CD4-positive, alpha-beta T cell treated with Interferon alpha-2 for 1 hour (primary cell): ENCODE measurements at regions not wholly inside any gene's neighbourhood (a gene's known extent, or its start where the extent isn't known, plus 50 kb on each side); places are given as distances from the start of the nearest gene placed in this dataset.
A peak's percentile ranks its signal among the peaks of the same experiment; 100 is the strongest.
"Not testable (repeated sequence)": the region's sequence is repeated elsewhere in the genome, so short reads cannot be mapped to it uniquely, and the experiment has no call there.

Experiments
- DNase-seq, 2 donors: peaks; one replicate each; pipeline ENCODE4 v3.0.0-alpha.2; 2020 to 2022

DNA sequence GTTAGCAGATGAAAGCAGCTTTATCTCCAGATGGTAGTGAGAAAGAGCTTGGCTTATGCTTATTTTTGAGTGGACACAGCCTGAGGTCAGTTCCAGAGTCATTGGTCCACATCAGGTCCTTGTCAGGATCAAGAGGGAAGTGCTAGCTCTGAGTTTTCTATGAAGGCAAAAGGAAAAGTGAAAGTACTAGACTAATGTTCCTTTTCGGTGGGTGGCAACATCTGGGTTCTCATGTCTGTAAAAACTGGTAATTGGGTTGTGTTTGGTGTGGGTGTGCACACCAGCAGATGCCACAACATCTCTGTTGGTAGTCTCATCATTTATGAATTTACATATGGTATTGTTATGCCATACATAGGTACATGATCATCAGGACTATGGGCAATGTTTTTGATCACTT is 210.5 kb downstream of the PWWP3B start:
- DNase-seq = peak in 1 of 2 donors; percentile 3

DNA sequence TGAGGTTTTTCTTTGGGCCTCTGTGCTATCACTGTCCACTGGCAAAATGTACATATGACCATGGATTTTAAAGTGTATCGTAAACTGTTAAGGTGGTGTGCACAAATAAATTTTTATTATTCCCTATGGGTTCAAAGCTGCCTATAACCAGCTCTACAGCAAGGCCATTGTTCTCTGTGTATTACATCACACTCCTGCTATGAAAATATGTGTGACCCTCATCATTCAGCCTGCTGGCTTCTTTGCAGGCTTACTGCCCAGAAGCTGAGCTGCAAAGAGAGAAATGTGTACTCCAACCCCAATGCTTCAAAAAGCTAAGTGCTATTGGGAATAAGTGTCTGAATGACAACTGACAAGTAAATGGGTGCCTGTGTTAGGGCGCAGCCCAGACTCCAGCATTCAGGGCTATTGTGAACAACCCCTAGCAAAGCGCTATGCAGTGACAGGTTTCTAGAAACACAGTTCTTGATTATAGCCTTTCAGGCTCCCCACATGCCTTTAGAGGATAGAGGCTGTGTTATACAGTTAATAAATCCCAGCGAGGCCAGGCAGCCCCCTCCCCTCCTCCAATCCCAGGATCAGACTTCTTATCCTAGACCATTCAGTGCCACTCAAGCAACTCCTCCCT is 220.4 kb upstream of the RADX start:
- DNase-seq = no peak

DNA sequence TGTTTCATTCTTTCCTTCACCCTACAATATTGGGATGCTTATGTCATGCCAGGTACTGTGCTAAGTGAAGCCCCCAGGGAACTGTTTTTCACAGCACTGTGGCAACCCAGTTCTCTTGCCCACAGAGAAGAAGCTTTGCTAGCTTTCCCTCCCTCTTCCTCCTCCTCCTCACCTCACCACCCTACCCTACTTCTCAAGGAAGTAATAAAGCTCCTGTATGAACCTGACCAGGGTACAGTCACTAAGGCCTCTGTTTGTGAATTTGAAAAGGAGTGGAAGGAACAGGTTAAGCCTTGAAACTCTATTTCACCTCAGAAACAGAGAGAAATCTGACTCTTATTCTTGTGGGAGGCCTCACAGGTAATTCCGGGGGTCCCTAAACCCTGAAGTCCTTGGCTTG is 219.4 kb upstream of the RADX start:
- no peak for DNase-seq

DNA sequence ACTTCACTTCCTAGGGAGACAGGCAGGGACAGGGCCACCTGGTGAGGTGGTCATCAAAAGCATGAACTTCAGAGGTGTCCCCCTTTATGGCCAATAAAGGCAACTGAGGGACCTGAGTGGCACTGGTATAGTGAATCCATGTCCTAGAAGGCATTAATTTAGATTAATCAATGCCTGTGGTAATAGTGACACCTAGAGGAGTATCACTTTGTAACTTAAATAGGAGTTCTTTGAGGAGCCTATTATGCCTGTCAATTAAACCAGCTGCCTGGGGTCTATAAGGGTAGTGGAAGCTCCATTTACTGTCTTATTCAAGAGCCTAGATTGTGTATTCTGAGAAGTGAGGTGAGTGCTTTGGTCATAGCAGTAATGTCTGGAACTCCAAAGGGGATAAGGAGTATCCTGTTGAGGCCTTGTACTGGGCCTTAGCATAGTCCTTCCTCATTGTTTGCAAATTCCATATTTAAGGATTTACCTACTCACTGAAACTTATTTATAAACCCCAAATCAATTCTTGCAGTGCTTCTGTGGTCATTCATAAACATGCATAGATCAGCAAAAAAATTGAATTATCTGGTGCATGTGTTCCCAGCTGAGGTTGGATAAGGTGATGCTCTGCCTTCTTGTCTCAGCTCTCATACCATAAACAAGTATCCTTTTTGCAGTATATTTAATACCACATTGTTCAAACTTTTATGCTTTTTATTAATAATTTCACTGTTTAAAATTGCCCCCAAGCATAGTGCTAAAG is 213.8 kb upstream of the RADX start:
- DNase-seq = no peak

DNA sequence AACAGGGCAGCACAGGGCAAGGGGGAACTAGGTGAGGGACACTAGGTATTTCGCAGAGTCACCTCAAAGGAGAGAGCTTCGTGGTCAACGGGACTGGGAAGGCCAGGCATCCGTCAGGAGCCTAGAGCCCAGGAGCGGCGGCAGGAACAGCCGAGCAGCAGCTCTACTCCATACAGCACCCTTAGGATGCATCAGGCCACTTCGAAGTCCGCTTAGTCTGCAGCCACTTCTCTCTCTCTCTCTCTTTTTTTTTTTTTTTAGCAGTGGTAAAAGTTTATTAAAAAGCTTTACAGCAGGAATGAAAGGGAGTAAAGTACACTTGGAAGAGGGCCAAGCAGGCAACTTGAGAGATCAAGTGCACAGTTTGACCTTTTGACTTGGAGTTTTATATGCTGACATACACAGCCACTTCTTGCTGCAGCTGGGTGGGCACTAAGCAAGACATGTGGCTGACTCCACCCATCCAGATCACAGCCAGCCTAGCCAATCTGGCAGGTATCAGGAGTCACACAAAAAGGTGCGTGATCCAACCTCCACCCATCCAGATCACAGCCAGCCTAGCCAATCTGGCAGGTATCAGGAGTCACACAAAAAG is 209.7 kb upstream of the RADX start:
- DNase-seq = no peak

DNA sequence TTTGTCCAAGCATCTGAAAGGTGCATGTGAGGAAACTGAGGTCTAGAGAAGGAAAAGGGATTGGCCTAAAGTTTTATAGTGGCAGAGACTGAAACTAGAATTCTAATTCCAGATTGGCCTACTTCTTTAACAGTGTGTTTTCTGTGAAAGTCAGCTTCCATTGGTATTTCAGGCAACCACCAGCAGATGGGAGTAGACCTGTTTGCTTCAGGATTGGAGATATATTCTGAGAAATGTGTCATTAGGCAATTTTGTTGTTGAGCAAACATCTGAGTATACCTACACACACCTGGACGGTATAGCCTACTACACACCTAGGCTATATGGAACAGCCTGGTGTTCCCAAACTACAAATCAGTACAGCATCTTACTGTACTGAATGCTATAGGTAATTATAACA is 207.3 kb upstream of the RADX start:
- DNase-seq = no peak

DNA sequence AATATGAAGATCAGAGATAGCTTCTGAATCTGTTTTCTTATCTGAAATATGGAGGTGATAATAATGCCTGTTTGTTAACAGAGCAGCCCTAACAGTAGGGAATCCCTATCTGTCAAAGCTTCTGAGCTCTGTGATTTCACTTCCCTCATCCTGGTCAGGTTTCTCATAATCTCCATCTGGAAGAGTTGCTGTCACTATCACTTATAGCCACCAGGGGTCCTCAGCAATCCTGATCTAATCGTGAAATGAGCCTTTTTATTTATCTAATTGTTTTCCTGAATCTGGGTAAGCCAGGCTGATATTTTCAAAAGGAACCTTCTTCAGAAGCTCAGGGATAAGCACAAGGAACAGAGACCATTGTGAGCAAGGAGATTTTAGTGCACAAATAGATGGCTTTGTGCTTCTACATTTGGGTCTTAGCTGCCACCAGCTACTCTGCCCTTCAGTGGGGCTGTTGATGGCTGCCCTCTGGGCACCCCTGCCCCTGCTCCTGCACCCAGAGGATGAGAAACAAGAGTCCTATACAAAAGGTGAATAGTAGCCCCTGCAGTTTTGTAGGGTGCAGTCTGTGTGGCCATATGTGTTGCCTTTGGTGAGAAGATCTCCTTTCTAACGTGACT is 196.4 kb upstream of the RADX start:
- DNase-seq = peak in 1 of 2 donors; percentile 21

DNA sequence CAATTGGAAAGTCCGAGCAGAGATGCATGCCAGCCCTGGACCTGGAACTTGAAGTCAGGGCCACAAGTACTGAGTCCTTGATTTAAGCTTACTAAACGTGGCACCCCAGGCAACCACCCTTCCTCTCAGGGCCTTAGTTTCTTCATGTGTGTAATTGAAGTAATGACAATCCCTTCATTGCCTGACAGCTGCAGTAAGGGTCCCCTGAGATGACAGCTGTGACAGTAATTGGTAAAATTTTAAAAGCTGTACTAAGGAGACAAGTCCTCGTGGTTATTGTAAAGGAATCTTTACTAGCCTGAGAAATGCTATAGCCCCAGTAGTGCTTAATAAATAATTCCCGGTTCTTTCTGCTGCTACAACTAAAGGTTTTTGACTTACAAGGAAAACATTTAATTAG is 175.1 kb upstream of the RADX start:
- DNase-seq = no peak

DNA sequence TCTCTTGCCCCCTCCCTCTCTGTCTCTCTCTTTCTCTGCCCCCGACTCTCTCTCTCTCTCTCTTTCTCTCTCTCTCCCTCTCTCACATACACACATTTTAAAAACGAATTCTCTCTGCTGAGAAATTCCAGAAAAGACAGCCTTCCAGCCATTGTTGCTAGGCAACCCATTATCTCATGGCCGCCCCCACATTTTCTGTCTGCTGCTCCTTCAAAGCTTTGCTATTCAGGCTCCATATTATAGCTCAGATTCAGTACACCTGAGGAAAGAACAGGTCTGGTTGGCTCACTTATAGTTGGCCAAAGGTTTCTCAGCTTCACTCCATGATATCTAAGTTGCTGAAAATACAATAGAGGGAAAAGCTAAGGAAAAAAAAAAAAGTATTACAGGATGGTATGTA is 174.4 kb upstream of the RADX start:
- DNase-seq = no peak

DNA sequence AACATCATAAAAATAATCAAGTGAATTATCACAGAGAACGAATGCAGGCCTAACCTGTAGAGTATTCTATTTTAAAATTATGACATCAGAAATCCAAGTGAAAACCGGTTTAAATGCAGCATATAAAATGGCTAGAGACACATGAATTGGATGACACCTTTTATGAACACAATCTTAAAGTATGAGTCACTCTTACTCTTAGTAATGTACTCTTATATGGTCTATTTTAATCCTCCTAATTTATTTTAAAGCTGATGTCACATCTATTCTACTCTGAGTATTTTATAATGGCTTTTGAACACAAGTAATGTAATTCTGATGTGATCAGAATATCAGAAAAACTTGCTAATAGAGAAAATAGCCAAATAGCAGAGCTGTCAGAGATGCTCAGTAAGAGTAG is 161.4 kb upstream of the RADX start:
- DNase-seq = no peak

DNA sequence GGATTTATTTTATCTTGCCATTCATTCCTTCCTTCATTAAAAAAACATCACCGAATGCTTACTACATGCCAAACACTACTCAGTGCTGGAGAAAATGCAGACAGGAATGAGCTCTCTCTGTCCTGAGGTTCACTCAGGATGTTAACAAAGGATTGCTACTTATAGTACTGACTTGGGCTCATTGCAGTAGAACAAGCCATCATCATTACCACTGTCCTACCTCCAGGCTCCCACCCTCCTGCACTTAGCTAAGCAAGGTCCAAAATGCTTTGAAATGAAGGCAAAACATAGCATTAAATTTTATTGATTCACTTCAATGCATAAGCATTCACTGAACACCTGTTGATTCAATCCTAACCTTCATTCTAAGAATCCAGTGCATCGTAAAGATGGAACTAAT is 159.8 kb upstream of the RADX start:
- DNase-seq = no peak

DNA sequence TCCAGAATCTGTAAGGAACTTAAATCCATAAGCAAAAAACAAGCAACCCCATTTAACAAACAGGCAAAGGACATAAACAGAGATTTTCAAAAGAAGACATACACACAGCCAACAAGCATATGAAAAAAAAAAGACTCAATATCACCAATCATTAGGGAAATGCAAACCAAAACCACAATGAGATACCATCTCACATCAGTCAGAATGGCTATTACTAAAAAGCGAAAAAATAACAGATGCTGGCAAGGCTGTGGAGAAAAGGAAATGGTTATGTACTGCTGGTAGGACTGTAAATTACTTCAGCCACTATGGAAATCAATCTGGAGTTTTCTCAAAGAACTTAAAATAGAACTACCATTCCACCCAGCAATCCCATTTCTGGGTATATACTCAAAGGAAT is 156.8 kb upstream of the RADX start:
- DNase-seq = no peak

DNA sequence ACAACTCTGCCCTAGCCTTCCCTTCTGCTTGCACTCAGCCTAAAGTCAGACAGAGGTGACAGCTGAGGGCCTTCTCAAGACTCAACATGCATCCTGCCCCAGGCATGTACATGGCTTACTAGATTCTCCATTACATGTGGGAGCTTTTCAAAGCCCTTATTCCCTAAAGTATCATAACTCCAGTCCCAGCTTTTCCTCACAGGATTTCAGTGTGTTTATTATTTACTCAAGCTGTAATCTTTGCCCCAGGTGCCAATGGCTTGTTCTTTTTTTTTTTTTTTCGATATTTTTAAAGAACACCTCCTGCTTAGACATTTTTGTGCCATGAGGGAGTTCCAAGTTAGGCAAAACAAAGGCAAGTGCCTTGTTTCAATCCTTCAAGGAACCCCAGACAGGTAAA is 154.0 kb upstream of the RADX start:
- DNase-seq = no peak

DNA sequence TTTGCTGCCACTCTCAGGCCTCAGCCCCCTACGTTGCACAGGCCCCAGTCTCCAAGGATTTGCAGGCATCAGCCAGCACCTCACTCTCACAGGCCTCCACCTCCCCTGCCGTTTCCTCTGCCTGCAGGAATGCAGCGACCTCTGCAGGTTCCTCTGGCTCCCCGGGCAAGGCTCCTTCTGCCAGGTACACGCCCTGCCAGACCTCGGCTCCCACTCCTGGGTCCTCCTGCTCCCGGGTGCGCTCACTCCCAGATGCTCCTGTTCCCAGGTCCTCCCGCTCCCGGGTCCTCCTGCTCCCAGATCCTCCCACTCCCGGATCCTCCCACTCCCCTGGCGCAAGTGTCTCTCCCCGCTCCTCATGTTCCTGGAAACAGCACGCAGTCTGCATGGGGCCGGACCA is 144.4 kb upstream of the RADX start:
- DNase-seq = no peak

DNA sequence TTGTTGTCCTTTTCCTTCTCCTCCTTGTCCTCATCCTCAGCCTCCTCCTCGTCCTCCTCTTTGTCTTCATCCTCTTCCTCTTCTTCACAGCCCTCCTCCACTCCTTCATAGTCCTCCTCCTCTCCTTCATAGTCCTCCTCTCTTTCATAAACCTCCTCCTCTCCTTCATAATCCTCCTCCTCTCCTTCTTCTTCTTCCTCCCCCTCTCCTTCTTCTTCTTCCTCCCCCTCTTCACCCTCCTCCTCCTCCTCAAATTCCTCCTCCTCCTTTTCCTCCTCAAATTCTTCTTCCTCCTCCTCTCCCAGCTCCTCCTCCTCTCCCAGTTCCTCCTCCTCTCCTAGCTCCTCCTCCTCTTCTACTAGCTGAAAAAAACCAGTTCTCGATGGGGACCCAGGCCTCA is 143.8 kb upstream of the RADX start:
- no peak for DNase-seq

DNA sequence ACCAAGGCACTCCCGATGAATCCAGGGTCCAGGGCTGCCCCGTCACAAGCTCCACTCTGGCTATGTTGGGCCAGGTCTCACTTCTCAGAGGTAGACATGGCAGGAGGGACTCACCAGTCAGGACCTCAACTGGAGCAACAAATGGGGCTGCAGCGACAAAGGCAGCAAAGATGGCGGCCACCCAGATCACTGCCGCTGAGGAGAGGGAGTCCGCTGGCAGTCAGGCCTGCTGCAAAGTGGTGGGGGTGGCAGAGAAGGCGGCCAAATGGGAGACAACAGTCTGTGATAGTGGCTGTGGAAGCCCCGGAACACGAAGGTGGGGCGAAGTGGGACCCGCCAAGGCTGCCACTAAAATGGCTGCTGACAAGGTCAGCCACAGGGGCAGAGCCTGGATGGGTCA is 143.3 kb upstream of the RADX start:
- DNase-seq = no peak

DNA sequence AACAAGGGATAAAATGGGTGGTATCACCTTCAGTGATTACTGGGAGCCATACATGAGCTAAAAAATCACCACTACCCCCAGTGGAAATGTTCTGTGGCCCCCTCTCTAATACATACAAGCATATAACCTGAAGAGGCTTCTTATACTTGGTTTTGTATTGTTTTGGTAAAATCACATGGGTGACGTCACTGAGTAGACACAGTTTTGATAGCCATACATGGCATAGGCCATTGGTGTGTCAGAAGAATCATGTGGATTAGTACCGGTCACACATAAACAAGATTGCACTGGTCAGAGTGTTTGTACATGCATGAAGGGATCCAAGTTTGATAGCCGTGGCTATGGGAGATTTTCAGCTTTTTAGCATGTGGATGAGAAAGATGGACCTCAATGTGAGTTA is 131.9 kb upstream of the RADX start:
- DNase-seq = no peak

DNA sequence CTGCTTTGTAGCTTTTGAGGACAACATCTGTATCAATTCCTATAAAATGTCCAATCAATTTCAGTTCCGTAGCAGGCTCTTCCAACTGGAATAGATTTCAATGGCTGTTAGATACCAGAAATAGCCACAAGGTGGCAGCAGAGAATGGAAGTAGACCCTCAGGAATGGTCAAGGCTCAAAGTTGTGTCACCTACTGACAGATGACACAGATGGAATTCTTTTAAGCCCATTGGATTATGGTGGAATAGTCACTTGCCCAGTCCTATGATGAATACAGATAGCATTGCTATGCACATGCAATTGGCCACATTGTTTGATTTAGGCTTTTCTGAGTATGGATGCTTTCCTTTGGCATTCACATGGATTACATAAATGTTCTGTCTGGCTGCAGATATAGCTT is 130.4 kb upstream of the RADX start:
- DNase-seq = peak; percentile 15 to 60

DNA sequence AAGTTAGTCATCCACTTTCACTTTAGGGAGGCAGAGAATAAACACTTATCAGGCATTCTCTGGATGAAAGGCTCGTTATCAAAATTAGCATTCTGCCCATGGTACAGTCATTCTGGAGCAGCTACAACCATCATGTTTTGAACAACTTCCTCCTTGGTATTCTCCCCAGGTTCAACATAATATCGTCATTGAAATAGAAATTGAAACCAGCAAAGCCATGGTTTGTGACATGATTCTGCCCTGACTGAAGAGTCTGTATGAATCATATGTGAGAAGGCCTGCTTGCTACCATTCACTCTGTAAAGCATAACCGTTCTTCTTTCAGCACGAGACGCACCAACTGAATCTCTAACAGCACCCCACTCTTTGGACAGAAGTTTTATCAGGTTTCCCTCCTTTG is 127.5 kb upstream of the RADX start:
- peak in 1 of 2 donors; percentile 60 for DNase-seq

DNA sequence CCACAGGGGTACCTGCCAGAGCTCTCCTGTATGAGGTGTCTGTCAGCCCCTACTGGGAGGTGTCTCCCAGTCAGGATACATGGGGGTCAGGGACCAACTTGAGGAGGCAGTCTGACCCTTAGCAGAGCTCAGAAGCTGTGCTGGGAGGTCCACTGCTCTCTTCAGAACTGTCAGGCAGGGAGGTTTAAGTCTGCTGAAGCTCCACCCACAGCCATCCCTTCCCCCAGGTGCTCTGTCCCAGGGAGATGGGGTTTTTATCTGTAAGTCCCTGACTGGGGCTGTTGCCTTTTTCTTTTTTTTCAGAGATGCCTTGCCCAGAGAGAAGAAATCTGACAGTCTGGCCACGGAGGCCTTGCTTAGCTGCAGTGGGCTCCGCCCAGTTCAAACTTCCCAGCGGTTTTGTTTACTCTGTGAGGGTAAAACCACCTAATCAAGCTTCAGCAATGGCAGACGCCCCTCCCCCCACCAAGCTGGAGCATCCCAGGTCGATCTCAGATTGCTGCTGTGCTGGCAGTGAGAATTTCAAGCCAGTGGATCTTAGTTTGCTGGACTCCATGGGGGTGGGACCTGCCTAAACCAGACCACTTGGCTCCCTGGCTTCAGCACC is 118.5 kb upstream of the RADX start:
- DNase-seq = not testable (repeated sequence)

DNA sequence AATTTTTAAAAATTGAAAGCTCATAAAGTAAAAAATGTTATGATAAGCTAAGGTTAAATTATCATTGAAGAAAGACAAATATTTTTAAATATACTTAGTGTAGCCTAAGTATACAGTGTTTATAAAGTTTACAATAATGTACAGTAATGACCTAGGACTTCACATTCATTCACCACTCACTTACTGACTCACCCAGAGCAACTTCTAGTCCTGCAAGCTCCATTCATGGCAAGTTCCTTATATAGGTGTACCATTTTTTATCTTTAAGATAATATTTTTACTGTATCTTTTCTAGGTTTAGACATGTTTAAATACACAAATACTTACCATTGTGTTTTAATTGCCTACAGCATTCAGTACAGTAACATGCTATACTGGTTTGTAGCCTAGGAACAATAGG is 112.3 kb upstream of the RADX start:
- DNase-seq = no peak

DNA sequence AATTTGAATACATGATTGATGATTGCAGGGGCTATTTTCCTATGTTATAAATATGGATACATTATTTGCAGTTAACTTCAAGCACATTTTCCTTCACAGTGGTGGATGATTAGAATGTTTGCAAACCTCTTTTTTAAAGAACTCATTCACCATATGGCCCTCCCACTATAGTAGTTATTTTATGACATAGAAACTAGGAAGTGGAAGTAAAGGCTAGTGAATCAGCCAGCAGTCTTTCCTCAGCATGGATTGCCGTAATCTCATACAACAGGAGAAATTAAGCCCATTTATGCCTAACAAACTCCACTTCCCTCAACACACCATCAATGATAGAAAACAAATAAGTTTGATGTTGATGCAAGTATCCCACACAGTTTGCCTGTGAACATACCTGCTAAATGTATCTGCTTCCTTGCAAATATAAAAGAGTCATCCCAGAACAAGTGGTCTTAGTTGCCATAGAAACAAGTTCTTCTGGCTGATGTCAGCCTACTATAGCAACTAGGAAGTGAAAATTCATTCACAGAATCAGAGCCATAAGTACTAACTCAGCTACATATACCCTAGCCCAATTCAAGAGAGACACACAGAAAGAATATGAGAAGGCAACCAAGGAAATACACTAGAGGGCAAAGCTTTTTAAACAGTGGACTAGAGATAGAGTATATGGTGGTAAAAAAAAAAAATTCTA is 100.9 kb upstream of the RADX start:
- no peak for DNase-seq
